ENCODE measurements at regions not wholly inside any gene's neighbourhood (a gene's known extent, or its start where the extent isn't known, plus 50 kb on each side); places are given as distances from the start of the nearest gene placed in this dataset.

DNA sequence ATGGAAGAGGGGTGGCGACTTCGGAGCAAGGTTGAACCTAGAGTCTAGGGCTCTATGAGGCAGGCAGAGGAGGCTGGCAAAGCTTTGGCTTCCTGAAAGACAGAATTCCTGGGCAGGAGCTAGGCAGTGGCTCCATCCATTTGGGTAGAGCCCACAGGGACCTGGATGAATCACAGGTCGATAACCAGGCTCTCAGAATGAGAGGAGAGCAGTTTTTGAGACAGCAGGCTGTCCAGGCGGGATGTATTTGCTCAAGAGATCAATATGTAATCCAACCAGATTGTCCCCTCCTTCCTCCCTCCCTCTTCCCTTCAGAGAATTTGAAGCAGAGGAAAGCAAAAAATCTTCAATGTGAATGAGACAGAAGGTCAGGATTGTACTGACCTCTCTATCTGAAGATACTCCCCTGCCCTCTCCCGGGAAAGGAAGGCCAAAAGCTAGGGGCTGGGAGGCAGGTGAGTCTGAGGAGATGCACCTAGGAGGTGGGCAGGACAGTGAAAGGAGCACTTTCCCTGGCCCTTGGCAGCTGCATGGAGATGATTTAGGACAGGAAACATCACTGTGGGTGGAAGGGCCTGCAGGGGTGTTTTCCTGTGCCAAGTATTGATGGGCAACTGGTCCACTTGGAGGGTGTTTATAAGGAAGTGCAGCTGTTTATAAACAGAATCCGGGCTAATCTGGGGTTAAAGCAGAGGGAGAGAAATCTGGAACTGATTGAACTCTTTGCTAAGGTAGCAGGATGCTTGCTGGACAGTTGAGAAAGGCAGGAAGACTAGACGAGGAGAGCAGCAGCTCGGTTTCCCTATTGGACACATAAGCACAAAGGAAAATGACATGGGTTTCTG lies 212.4 kb upstream of the LRFN2 start:
- DNase-seq (ENCODE audit: low read depth, low spot score) = no peak

DNA sequence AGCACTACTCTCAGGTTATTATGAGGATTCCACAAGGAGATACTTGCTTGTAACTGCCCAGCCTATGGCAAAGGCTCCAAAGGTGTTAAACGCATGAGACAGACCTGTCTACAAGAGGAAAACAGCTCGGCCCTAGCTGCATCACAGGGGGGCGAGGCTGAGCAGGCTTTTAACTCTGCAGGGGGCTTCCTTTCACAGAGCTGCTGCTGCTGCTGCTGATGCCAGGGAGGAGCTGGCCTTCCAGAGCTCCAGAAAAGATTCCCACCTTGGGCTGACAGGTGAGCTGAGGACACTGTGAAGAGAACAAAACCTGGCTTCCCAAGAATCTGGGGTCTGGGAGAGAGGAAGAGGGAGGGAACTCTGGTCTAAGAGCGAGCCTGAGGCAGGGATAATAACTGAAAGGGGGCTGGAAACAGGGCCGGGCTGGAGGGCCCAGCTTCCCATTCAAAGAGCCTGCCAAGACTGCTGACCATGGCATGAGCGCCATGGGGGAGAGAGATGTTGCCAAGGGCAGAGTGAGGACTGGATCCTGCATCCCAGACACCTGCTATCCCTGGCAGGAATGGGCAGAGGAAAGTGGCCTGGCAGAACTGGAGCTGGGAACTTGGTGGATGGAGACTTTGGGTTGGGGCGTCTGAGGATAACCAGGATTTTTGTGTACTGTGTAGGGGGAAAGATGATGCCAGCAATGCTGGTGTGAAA lies 211.1 kb upstream of the LRFN2 start:
- peak; percentile 62 for DNase-seq (ENCODE audit: low read depth, low spot score)

DNA sequence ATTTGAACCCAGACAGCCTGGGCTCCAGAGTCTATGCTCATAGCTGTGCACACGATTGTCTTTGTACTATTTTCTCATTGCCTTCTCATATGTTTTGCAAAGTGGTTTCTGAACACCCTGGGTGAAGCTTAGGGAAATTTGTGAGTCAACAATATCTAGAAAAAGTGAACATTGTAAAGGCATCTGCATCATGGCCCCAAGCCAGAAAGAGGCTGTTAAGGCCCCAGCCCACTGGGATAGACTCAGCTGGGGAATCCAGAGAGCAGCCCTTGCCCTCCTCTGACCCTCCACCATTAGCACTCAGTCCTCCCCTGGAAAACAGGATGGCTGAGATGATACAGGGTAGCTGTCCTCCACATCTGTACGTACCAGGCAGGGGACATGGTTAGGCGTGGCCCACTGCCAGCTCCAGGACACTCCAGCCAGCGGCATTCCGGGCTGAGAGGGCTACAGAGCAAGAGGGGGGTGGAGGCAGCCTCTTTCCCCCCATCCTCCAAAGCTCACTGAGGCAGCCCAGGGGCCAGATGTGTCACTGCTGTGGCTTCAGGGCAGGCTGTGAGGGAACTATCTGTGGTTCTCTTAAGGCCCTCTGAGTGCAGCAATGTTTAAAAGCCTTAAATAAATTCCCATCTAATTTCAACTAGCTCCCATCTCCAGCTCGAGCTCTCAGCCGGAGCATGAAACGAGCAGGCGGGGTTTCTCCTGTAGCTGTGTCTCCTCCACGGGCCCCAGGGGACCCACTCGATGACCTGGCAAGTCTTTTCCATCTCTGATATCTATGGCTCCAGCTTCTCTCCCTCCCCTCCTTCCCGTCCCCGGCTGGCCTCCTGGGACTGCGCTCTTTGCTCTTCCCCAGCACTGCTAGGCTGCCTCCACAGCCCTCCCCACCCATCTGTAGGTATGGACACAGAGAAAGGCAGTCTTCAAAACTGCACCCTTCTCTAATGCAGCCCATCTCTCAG lies 209.4 kb upstream of the LRFN2 start:
- no peak for DNase-seq (ENCODE audit: low read depth, low spot score)

DNA sequence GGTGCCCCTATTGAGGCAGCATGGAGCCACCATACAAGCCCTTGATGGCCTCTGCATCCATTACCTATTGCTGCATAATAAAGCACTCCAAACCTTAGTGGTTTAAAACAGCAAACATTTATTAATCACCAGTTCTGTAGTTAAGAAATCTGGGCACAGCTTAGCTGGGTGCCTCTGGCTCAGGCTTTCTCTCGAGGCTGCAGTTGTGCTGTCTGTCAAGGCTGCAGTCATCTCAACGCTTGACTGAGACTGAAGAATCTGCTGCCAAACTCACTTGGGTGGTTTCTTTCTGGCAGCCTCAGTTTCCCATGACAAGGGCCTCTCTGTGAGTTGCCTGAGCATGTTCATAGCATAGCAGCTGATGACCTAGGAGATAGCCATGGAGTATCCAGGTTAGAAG lies 207.4 kb upstream of the LRFN2 start:
- DNase-seq (ENCODE audit: low read depth, low spot score) = no peak

GRCh38 chr6:40792183-40792582 lies 205.0 kb upstream of the LRFN2 start:
- DNase-seq (ENCODE audit: low read depth, low spot score) = no peak

DNA sequence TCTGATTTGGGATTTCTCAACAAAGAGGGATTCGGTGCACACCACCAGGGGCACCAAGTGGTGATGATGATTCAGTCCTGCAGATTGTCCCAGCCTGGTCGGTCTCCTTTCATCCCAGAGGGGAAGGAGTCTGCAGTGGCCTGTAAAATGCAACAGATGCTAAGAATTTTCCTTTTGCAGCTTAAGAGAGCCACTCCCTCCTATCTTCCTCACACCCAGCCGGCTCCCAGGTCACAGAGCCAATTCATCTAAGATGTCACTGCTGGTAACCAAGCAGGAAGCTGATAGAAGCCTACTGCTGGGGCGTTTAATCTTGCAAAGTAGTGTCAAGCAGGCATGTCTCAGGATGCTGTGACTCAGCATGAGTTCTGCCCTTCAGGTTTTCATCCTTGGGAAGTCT lies 203.8 kb upstream of the LRFN2 start:
- DNase-seq (ENCODE audit: low read depth, low spot score) = peak; percentile 83

GRCh38 chr6:40788661-40789655 lies 201.8 kb upstream of the LRFN2 start:
- no peak for DNase-seq (ENCODE audit: low read depth, low spot score)

- DNase-seq (ENCODE audit: low read depth, low spot score) = no peak
Observed at GRCh38 chr6:40782355-40782754, 195.2 kb upstream of the LRFN2 start.

DNA sequence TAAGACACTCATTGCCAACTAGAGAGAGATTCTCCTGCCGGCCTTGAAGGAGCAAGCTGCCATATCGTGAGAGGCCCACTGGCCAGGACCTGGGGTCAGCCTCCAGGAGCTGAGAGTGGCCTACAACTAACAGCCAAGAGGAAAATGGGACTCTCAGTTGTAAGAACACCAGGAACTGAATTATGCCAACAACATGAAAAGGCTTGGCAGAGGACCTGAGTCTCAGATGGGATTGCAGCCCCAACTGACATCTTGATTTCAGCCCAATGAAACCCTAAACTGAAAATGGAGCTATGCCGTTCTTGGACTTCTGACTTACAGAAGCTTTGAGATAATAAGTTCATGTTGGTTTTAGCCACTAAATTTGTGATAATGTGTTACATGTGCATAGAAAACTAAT lies 193.5 kb upstream of the LRFN2 start:
- DNase-seq (ENCODE audit: low read depth, low spot score) = no peak

DNA sequence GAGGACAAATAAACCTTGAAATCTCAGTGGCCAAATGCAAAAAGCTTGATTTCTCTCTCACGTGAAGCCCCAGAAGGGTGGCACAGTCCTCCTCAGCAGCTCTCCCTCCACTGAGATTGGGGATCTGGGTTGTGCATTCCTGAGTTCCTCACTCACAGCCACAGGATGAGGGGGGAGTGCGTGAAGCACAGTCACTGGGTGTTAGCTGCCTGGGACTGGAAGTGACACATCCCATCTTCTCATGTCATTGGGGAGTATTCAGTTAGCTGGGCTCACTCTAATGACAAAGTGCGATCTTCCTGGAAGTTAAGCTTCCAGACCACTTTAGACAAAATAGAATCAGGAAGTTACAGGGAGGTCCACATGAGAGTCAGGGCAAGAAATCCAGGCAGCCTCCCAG lies 192.2 kb upstream of the LRFN2 start:
- no peak for DNase-seq (ENCODE audit: low read depth, low spot score)

DNA sequence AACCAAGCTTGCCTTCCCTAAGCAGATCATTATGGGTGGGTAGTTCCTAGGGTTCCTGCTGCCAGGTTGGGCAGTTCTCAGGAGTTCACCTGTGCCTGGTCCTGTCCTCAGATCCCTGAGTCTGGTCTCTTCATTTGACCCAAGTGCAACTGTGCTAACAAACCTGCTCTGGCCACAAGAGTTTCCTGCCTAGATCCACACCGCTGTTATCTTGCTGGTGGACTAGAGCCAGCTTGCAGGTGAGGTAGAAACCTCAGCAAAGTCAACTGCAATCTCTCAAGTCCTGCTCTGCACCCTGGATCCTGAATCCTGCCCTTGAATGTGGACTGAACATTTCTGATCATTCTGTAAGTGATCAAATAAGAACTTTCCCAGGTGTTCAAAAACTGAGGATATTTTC lies 191.8 kb upstream of the LRFN2 start:
- DNase-seq (ENCODE audit: low read depth, low spot score) = no peak

GRCh38 chr6:40778196-40778595 lies 191.0 kb upstream of the LRFN2 start:
- no peak for DNase-seq (ENCODE audit: low read depth, low spot score)

DNA sequence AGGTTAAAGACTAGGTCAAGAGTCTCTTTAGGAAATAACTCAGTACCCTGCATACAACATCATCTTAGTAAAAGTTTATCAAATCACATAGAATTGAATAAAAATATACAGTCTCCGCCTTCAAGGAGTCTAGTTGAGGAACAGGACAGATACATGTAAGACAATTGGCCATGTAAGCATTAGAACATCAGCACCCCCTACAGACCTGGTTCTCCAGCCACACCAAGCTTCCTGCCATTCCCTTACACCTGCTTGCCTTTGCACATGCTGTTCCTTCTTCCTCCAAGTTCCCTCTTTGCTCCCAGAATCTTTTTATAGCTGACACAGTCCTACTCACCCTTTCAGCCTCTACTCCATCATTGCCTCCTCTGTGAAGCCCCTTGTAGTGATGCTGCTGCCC lies 187.8 kb upstream of the LRFN2 start:
- DNase-seq (ENCODE audit: low read depth, low spot score) = no peak

DNA sequence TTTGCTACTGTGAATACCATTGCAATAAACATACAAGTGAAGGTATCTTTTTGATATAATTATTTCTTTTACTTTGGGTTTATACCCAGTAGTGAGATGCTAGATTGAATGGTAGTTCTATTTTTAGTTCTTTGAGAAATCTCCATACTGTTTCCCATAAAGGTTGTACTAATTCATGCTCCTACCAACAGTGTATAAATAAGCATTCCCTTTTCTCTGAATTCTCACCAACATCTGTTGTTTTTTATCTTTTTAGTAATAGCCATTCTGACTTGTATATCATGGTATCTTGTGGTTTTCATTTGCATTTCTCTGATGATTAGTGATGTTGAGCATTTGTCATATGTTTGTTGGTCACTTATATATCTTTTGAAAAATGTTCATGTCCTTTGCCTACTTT lies 183.6 kb upstream of the LRFN2 start:
- no peak for DNase-seq (ENCODE audit: low read depth, low spot score)

DNA sequence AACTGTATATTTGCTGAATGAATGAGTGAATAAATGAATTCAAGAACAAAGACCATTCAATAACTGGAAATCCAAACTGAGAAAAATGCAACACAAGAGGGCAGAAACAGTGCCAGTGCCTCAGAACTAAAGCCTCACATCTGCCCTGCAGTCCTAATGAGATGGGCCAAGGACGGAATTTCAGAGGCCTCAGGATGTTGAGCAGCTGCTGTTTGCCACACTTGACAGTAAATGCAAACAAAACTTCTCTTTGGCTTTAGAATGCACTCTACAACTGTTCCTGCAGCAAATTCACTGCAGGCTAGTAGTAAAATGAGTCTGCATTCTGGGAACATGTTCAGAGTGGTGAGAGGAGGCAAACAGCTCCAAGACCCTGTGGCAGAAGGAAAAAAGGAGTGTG lies 177.6 kb upstream of the LRFN2 start:
- DNase-seq (ENCODE audit: low read depth, low spot score) = no peak

DNA sequence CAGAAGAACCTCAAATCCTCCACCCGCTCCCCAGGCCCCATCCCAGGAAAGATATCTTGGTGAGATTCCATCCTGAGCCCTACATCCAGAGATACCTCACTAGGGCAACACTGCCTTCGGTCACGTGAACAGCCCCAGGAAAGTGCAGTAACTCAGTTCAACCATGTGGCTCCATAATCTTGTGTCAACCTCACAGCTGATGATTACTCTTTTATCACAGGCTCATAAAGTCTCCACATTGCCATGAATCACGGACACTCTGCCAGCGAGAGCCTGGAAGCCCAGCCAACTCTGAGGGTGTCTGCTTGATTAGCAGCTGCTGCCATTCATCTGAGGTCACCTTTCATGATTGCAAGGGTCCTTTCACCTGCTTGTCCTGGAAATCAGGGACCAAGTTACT lies 175.8 kb upstream of the LRFN2 start:
- no peak for DNase-seq (ENCODE audit: low read depth, low spot score)

DNA sequence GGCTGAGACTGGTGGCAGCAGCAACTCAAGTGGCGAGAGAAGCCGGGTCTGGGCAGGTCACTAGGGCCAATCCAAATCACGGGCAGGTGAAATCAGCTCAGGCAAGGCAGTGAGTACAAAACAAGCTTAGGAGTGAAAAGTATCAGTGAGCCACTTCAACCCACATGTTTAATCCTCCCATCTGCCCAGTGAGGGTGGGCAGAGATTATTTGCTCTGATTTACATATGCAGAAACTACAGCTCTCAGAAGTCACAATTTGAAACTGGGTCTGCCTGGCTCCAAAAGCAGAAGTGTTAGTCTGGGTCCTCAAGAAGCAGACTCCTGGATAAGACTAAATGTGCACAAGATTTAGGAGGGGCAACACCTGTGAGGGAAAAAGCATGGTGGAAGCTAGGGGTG lies 173.7 kb upstream of the LRFN2 start:
- DNase-seq (ENCODE audit: low read depth, low spot score) = no peak

DNA sequence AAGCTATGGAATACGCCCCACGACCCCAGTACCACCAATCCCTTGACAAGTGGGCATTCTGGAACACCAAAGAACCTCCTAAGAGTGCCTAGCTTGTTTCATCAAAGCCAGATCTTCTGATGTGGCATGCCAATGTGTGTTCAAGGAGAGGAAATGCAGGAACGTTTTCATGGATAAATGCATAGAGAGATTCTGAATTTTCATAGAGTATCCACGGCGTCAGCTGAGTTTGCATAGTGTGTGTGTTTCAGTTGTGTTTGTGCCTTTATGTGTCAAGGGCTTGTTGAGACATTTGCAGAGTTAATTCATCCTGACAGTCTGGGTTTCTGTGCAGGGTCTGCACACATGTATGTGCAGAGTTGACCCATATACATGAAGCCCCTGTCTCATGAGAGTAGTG lies 172.7 kb upstream of the LRFN2 start:
- no peak for DNase-seq (ENCODE audit: low read depth, low spot score)

DNA sequence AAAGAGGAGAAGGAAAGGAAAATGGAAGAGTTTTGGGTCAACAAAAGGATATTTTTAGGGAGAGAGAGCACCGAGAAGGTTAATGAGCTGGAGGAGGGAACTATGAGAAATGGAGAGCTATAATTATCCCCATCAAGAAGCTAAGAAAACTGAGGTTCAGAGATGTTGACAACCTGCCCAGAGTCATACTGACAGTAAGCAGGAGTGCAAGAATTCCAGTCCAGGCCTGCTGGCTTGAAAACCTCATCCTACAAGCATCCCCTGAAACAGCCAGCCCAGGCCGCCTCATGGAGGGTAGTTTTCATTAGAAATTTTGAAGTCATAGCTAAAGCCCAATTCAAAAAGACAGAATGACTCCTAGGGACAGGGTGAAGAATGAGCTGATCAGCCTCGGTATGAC lies 172.1 kb upstream of the LRFN2 start:
- DNase-seq (ENCODE audit: low read depth, low spot score) = no peak

DNA sequence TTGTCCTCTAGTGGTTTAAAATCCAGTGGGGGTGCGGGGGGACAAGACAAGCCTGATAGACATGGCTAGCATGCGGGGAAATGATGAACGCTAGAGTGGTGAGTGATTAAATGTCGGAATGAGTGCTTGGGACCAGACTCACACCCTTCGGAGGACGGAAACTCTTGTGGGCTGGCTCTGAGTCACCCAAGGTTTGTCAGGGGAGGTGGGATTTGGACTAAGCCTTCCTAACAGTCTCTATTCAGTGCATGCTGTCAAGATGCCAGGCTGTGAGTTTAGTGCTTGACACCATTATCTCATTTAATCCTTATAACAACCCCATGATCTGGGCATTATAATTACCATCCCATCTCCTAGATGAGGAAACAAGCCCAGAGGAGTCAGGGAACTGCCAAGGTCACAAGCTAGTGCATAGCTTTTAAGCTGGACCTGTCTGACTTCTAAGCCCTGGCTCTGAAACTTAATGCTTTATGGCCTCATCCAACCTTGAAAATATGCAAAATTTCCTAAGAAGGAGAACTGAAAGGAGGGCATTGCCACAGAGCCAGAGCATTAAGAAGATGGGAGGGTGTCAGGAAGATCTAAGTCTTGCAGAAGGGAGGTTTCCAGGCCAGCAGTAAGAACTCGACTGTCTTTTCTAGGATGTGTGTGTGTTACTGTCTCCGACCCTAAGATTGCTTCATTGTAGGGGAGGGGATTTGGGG lies 168.7 kb upstream of the LRFN2 start:
- DNase-seq (ENCODE audit: low read depth, low spot score) = no peak

Measured in ELF-1 (cell line).